ENCODE measurements at regions not wholly inside any gene's neighbourhood (a gene's known extent, or its start where the extent isn't known, plus 50 kb on each side); places are given as distances from the start of the nearest gene placed in this dataset.

- H3K4me1 ChIP-seq (ENCODE audit: control insufficient read depth in 5 of 5, insufficient read depth in 5 of 5, low read length in 5 of 5), result no peaks in the 10 kb centered on the region
- no peak overlapping the region for H3K27ac ChIP-seq (ENCODE audit: low read depth, low read length)
- H3K36me3 ChIP-seq (ENCODE audit: control insufficient read depth in 5 of 5, insufficient read depth in 5 of 5, low read length in 5 of 5), result no peaks in the 10 kb centered on the region
- peaks cover 0 to 2% (median 0%) of the 10 kb centered on the region in 5 donors for H3K27me3 ChIP-seq (ENCODE audit: control insufficient read depth in 5 of 5, insufficient read depth in 4 of 5, low read length in 5 of 5)
- no peak overlapping the region for H3K9ac ChIP-seq (ENCODE audit: low read length in 5 of 5)
- peaks cover 0 to 1% (median 0%) of the 10 kb centered on the region in 5 donors for H3K9me3 ChIP-seq (ENCODE audit: control insufficient read depth in 5 of 5, low read length in 5 of 5)
- H3K4me3 ChIP-seq (ENCODE audit: low read depth in 1 of 5, low read length in 5 of 5), result no peak overlapping the region
These were observed 279.2 kb downstream of the SUDS3 start for GRCh38 chr12:118655588-118655987.

GRCh38 chr12:118680356-118680963 lies 300.9 kb upstream of the SRRM4 start:
- no peak overlapping the region for H3K27ac ChIP-seq (ENCODE audit: low read depth, low read length)
- no peaks in the 10 kb centered on the region for H3K36me3 ChIP-seq (ENCODE audit: control insufficient read depth in 5 of 5, insufficient read depth in 5 of 5, low read length in 5 of 5)
- H3K27me3 ChIP-seq (ENCODE audit: control insufficient read depth in 5 of 5, insufficient read depth in 4 of 5, low read length in 5 of 5), result peaks cover 0 to 3% (median 0%) of the 10 kb centered on the region in 5 donors
- H3K4me3 ChIP-seq (ENCODE audit: low read depth in 1 of 5, low read length in 5 of 5), result no peak overlapping the region
- H3K9ac ChIP-seq (ENCODE audit: low read length in 5 of 5), result no peak overlapping the region
- H3K9me3 ChIP-seq (ENCODE audit: control insufficient read depth in 5 of 5, low read length in 5 of 5), result peaks cover 0 to 16% (median 3%) of the 10 kb centered on the region in 5 donors
- no peaks in the 10 kb centered on the region for H3K4me1 ChIP-seq (ENCODE audit: control insufficient read depth in 5 of 5, insufficient read depth in 5 of 5, low read length in 5 of 5)

GRCh38 chr12:118682656-118683055 lies 298.7 kb upstream of the SRRM4 start:
- no peaks in the 10 kb centered on the region for H3K4me1 ChIP-seq (ENCODE audit: control insufficient read depth in 5 of 5, insufficient read depth in 5 of 5, low read length in 5 of 5)
- peaks cover 0 to 3% (median 0%) of the 10 kb centered on the region in 5 donors for H3K27me3 ChIP-seq (ENCODE audit: control insufficient read depth in 5 of 5, insufficient read depth in 4 of 5, low read length in 5 of 5)
- H3K9ac ChIP-seq (ENCODE audit: low read length in 5 of 5), result no peak overlapping the region
- H3K36me3 ChIP-seq (ENCODE audit: control insufficient read depth in 5 of 5, insufficient read depth in 5 of 5, low read length in 5 of 5), result no peaks in the 10 kb centered on the region
- H3K27ac ChIP-seq (ENCODE audit: low read depth, low read length), result no peak overlapping the region
- no peak overlapping the region for H3K4me3 ChIP-seq (ENCODE audit: low read depth in 1 of 5, low read length in 5 of 5)
- peaks cover 0 to 13% (median 0%) of the 10 kb centered on the region in 5 donors for H3K9me3 ChIP-seq (ENCODE audit: control insufficient read depth in 5 of 5, low read length in 5 of 5)

GRCh38 chr12:118685983-118686607 lies 295.2 kb upstream of the SRRM4 start:
- Histone ChIP-seq H3K9ac (ENCODE audit: low read length in 5 of 5) (no peak overlapping the region), H3K9me3 (ENCODE audit: control insufficient read depth in 5 of 5, low read length in 5 of 5) (peaks cover 0 to 13% (median 0%) of the 10 kb centered on the region in 5 donors), H3K36me3 (ENCODE audit: control insufficient read depth in 5 of 5, insufficient read depth in 5 of 5, low read length in 5 of 5) (no peaks in the 10 kb centered on the region), H3K4me1 (ENCODE audit: control insufficient read depth in 5 of 5, insufficient read depth in 5 of 5, low read length in 5 of 5) (no peaks in the 10 kb centered on the region), H3K27ac (ENCODE audit: low read depth, low read length) (no peak overlapping the region), H3K27me3 (ENCODE audit: control insufficient read depth in 5 of 5, insufficient read depth in 4 of 5, low read length in 5 of 5) (peaks cover 0 to 3% (median 0%) of the 10 kb centered on the region in 5 donors), H3K4me3 (ENCODE audit: low read depth in 1 of 5, low read length in 5 of 5) (no peak overlapping the region)

- Histone ChIP-seq H3K9ac (ENCODE audit: low read length in 5 of 5) (no peak overlapping the region), H3K27me3 (ENCODE audit: control insufficient read depth in 5 of 5, insufficient read depth in 4 of 5, low read length in 5 of 5) (no peaks in the 10 kb centered on the region), H3K4me1 (ENCODE audit: control insufficient read depth in 5 of 5, insufficient read depth in 5 of 5, low read length in 5 of 5) (no peaks in the 10 kb centered on the region), H3K9me3 (ENCODE audit: control insufficient read depth in 5 of 5, low read length in 5 of 5) (peaks cover 0 to 7% (median 0%) of the 10 kb centered on the region in 5 donors), H3K27ac (ENCODE audit: low read depth, low read length) (no peak overlapping the region), H3K36me3 (ENCODE audit: control insufficient read depth in 5 of 5, insufficient read depth in 5 of 5, low read length in 5 of 5) (no peaks in the 10 kb centered on the region), H3K4me3 (ENCODE audit: low read depth in 1 of 5, low read length in 5 of 5) (no peak overlapping the region)
These were observed 291.5 kb upstream of the SRRM4 start for GRCh38 chr12:118689793-118690192.

GRCh38 chr12:118690506-118690905 lies 290.8 kb upstream of the SRRM4 start:
- Histone ChIP-seq H3K27me3 (ENCODE audit: control insufficient read depth in 5 of 5, insufficient read depth in 4 of 5, low read length in 5 of 5) (no peaks in the 10 kb centered on the region), H3K27ac (ENCODE audit: low read depth, low read length) (no peak overlapping the region)

GRCh38 chr12:118694128-118694775 lies 287.1 kb upstream of the SRRM4 start:
- H3K4me1 ChIP-seq (ENCODE audit: control insufficient read depth in 5 of 5, insufficient read depth in 5 of 5, low read length in 5 of 5), result no peaks in the 10 kb centered on the region
- no peaks in the 10 kb centered on the region for H3K36me3 ChIP-seq (ENCODE audit: control insufficient read depth in 5 of 5, insufficient read depth in 5 of 5, low read length in 5 of 5)
- no peak overlapping the region for H3K27ac ChIP-seq (ENCODE audit: low read depth, low read length)
- H3K4me3 ChIP-seq (ENCODE audit: low read depth in 1 of 5, low read length in 5 of 5), result no peak overlapping the region
- no peak overlapping the region for H3K9ac ChIP-seq (ENCODE audit: low read length in 5 of 5)
- no peaks in the 10 kb centered on the region for H3K9me3 ChIP-seq (ENCODE audit: control insufficient read depth in 5 of 5, low read length in 5 of 5)
- no peaks in the 10 kb centered on the region for H3K27me3 ChIP-seq (ENCODE audit: control insufficient read depth in 5 of 5, insufficient read depth in 4 of 5, low read length in 5 of 5)

More at GRCh38 chr12:118690506-118690905, 290.8 kb upstream of the SRRM4 start:
- Histone ChIP-seq H3K9ac (ENCODE audit: low read length in 5 of 5) (no peak overlapping the region), H3K36me3 (ENCODE audit: control insufficient read depth in 5 of 5, insufficient read depth in 5 of 5, low read length in 5 of 5) (no peaks in the 10 kb centered on the region), H3K9me3 (ENCODE audit: control insufficient read depth in 5 of 5, low read length in 5 of 5) (peaks cover 0 to 3% (median 0%) of the 10 kb centered on the region in 5 donors), H3K4me3 (ENCODE audit: low read depth in 1 of 5, low read length in 5 of 5) (no peak overlapping the region), H3K4me1 (ENCODE audit: control insufficient read depth in 5 of 5, insufficient read depth in 5 of 5, low read length in 5 of 5) (no peaks in the 10 kb centered on the region)

GRCh38 chr12:118704527-118705241 lies 276.7 kb upstream of the SRRM4 start:
- Histone ChIP-seq H3K36me3 (ENCODE audit: control insufficient read depth in 5 of 5, insufficient read depth in 5 of 5, low read length in 5 of 5) (no peaks in the 10 kb centered on the region), H3K4me3 (ENCODE audit: low read depth in 1 of 5, low read length in 5 of 5) (no peak overlapping the region), H3K9ac (ENCODE audit: low read length in 5 of 5) (no peak overlapping the region), H3K9me3 (ENCODE audit: control insufficient read depth in 5 of 5, low read length in 5 of 5) (peaks cover 0 to 6% (median 4%) of the 10 kb centered on the region in 5 donors), H3K4me1 (ENCODE audit: control insufficient read depth in 5 of 5, insufficient read depth in 5 of 5, low read length in 5 of 5) (no peaks in the 10 kb centered on the region), H3K27ac (ENCODE audit: low read depth, low read length) (no peak overlapping the region), H3K27me3 (ENCODE audit: control insufficient read depth in 5 of 5, insufficient read depth in 4 of 5, low read length in 5 of 5) (peaks cover 0 to 4% (median 0%) of the 10 kb centered on the region in 5 donors)

GRCh38 chr12:118706437-118706836 lies 274.9 kb upstream of the SRRM4 start:
- no peaks in the 10 kb centered on the region for H3K36me3 ChIP-seq (ENCODE audit: control insufficient read depth in 5 of 5, insufficient read depth in 5 of 5, low read length in 5 of 5)
- H3K9ac ChIP-seq (ENCODE audit: low read length in 5 of 5), result no peak overlapping the region
- H3K4me3 ChIP-seq (ENCODE audit: low read depth in 1 of 5, low read length in 5 of 5), result no peak overlapping the region
- peaks cover 0 to 3% (median 0%) of the 10 kb centered on the region in 5 donors for H3K9me3 ChIP-seq (ENCODE audit: control insufficient read depth in 5 of 5, low read length in 5 of 5)
- peaks cover 0 to 4% (median 0%) of the 10 kb centered on the region in 5 donors for H3K27me3 ChIP-seq (ENCODE audit: control insufficient read depth in 5 of 5, insufficient read depth in 4 of 5, low read length in 5 of 5)
- no peaks in the 10 kb centered on the region for H3K4me1 ChIP-seq (ENCODE audit: control insufficient read depth in 5 of 5, insufficient read depth in 5 of 5, low read length in 5 of 5)
- no peak overlapping the region for H3K27ac ChIP-seq (ENCODE audit: low read depth, low read length)
